ENCODE measurements at regions not wholly inside any gene's neighbourhood (a gene's known extent, or its start where the extent isn't known, plus 50 kb on each side); places are given as distances from the start of the nearest gene placed in this dataset.

GRCh38 chr5:2184563-2185540 is 302.1 kb upstream of the IRX4 start:
- no peaks in the 10 kb centered on the region for H3K79me2 ChIP-seq (ENCODE audit: control insufficient read depth, insufficient read depth, low read length, unreplicated experiment)
- no peak overlapping the region for H3K27ac ChIP-seq (ENCODE audit: low read depth, low read length)
- peaks cover 5% of the 10 kb centered on the region; the same call in 1 of the 2 replicates for H3K27me3 ChIP-seq (ENCODE audit: insufficient read depth, low read length)
- no peak overlapping the region for H2AFZ ChIP-seq (ENCODE audit: low read length, unreplicated experiment)
- H3K4me3 ChIP-seq (ENCODE audit: low read depth, low read length) = no peak overlapping the region
- no peaks in the 10 kb centered on the region for H3K36me3 ChIP-seq (ENCODE audit: insufficient read depth, low read length)
- no peaks in the 10 kb centered on the region for H3K4me1 ChIP-seq (ENCODE audit: control insufficient read depth, insufficient read depth, low read length, unreplicated experiment)

GRCh38 chr5:2184026-2184366 is 301.3 kb upstream of the IRX4 start:
- no peak overlapping the region for H3K4me3 ChIP-seq (ENCODE audit: low read depth, low read length)
- no peak overlapping the region for H2AFZ ChIP-seq (ENCODE audit: low read length, unreplicated experiment)
- H3K27me3 ChIP-seq (ENCODE audit: insufficient read depth, low read length) = peaks cover 5% of the 10 kb centered on the region; the same call in 1 of the 2 replicates
- H3K36me3 ChIP-seq (ENCODE audit: insufficient read depth, low read length) = no peaks in the 10 kb centered on the region
- H3K27ac ChIP-seq (ENCODE audit: low read depth, low read length) = no peak overlapping the region
- no peaks in the 10 kb centered on the region for H3K4me1 ChIP-seq (ENCODE audit: control insufficient read depth, insufficient read depth, low read length, unreplicated experiment)
- H3K79me2 ChIP-seq (ENCODE audit: control insufficient read depth, insufficient read depth, low read length, unreplicated experiment) = no peaks in the 10 kb centered on the region

GRCh38 chr5:2183154-2184025 is 300.7 kb upstream of the IRX4 start:
- Histone ChIP-seq H3K27me3 (ENCODE audit: insufficient read depth, low read length) (peaks cover 5% of the 10 kb centered on the region; the same call in 1 of the 2 replicates), H2AFZ (ENCODE audit: low read length, unreplicated experiment) (no peak overlapping the region), H3K4me3 (ENCODE audit: low read depth, low read length) (no peak overlapping the region), H3K4me1 (ENCODE audit: control insufficient read depth, insufficient read depth, low read length, unreplicated experiment) (no peaks in the 10 kb centered on the region), H3K79me2 (ENCODE audit: control insufficient read depth, insufficient read depth, low read length, unreplicated experiment) (no peaks in the 10 kb centered on the region), H3K36me3 (ENCODE audit: insufficient read depth, low read length) (no peaks in the 10 kb centered on the region), H3K27ac (ENCODE audit: low read depth, low read length) (no peak overlapping the region)

- H3K79me2 ChIP-seq (ENCODE audit: control insufficient read depth, insufficient read depth, low read length, unreplicated experiment) = no peaks in the 10 kb centered on the region
- peaks cover 5% of the 10 kb centered on the region; the same call in 1 of the 2 replicates for H3K27me3 ChIP-seq (ENCODE audit: insufficient read depth, low read length)
- H3K36me3 ChIP-seq (ENCODE audit: insufficient read depth, low read length) = no peaks in the 10 kb centered on the region
- no peak overlapping the region for H3K27ac ChIP-seq (ENCODE audit: low read depth, low read length)
- H3K4me3 ChIP-seq (ENCODE audit: low read depth, low read length) = no peak overlapping the region
- H3K4me1 ChIP-seq (ENCODE audit: control insufficient read depth, insufficient read depth, low read length, unreplicated experiment) = no peaks in the 10 kb centered on the region
- H2AFZ ChIP-seq (ENCODE audit: low read length, unreplicated experiment) = no peak overlapping the region
These were observed 299.3 kb upstream of the IRX4 start for GRCh38 chr5:2182020-2182419.

GRCh38 chr5:2181557-2181956 is 298.8 kb upstream of the IRX4 start:
- peaks cover 6% of the 10 kb centered on the region for H3K27me3 ChIP-seq (ENCODE audit: insufficient read depth, low read length)
- H3K79me2 ChIP-seq (ENCODE audit: control insufficient read depth, insufficient read depth, low read length, unreplicated experiment) = no peaks in the 10 kb centered on the region
- H3K36me3 ChIP-seq (ENCODE audit: insufficient read depth, low read length) = no peaks in the 10 kb centered on the region
- H2AFZ ChIP-seq (ENCODE audit: low read length, unreplicated experiment) = no peak overlapping the region
- H3K4me3 ChIP-seq (ENCODE audit: low read depth, low read length) = no peak overlapping the region
- no peak overlapping the region for H3K27ac ChIP-seq (ENCODE audit: low read depth, low read length)
- no peaks in the 10 kb centered on the region for H3K4me1 ChIP-seq (ENCODE audit: control insufficient read depth, insufficient read depth, low read length, unreplicated experiment)

GRCh38 chr5:2181149-2181548 is 298.4 kb upstream of the IRX4 start:
- Histone ChIP-seq H3K27ac (ENCODE audit: low read depth, low read length) (no peak overlapping the region), H3K27me3 (ENCODE audit: insufficient read depth, low read length) (peaks cover 9% of the 10 kb centered on the region), H2AFZ (ENCODE audit: low read length, unreplicated experiment) (no peak overlapping the region), H3K4me3 (ENCODE audit: low read depth, low read length) (no peak overlapping the region), H3K4me1 (ENCODE audit: control insufficient read depth, insufficient read depth, low read length, unreplicated experiment) (no peaks in the 10 kb centered on the region), H3K79me2 (ENCODE audit: control insufficient read depth, insufficient read depth, low read length, unreplicated experiment) (no peaks in the 10 kb centered on the region), H3K36me3 (ENCODE audit: insufficient read depth, low read length) (no peaks in the 10 kb centered on the region)

GRCh38 chr5:2180456-2180855 is 297.7 kb upstream of the IRX4 start:
- H3K4me3 ChIP-seq (ENCODE audit: low read depth, low read length) = no peak overlapping the region
- H3K27ac ChIP-seq (ENCODE audit: low read depth, low read length) = no peak overlapping the region
- H2AFZ ChIP-seq (ENCODE audit: low read length, unreplicated experiment) = no peak overlapping the region
- H3K27me3 ChIP-seq (ENCODE audit: insufficient read depth, low read length) = peaks cover 9% of the 10 kb centered on the region
- no peaks in the 10 kb centered on the region for H3K36me3 ChIP-seq (ENCODE audit: insufficient read depth, low read length)
- H3K4me1 ChIP-seq (ENCODE audit: control insufficient read depth, insufficient read depth, low read length, unreplicated experiment) = no peaks in the 10 kb centered on the region
- H3K79me2 ChIP-seq (ENCODE audit: control insufficient read depth, insufficient read depth, low read length, unreplicated experiment) = no peaks in the 10 kb centered on the region

GRCh38 chr5:2179861-2180260 is 297.1 kb upstream of the IRX4 start:
- no peaks in the 10 kb centered on the region for H3K36me3 ChIP-seq (ENCODE audit: insufficient read depth, low read length)
- no peak overlapping the region for H3K4me3 ChIP-seq (ENCODE audit: low read depth, low read length)
- no peaks in the 10 kb centered on the region for H3K79me2 ChIP-seq (ENCODE audit: control insufficient read depth, insufficient read depth, low read length, unreplicated experiment)
- no peaks in the 10 kb centered on the region for H3K4me1 ChIP-seq (ENCODE audit: control insufficient read depth, insufficient read depth, low read length, unreplicated experiment)
- H2AFZ ChIP-seq (ENCODE audit: low read length, unreplicated experiment) = no peak overlapping the region
- peaks cover 15% of the 10 kb centered on the region for H3K27me3 ChIP-seq (ENCODE audit: insufficient read depth, low read length)
- H3K27ac ChIP-seq (ENCODE audit: low read depth, low read length) = no peak overlapping the region

- H3K79me2 ChIP-seq (ENCODE audit: control insufficient read depth, insufficient read depth, low read length, unreplicated experiment) = no peaks in the 10 kb centered on the region
- H3K4me1 ChIP-seq (ENCODE audit: control insufficient read depth, insufficient read depth, low read length, unreplicated experiment) = no peaks in the 10 kb centered on the region
- no peak overlapping the region for H3K27ac ChIP-seq (ENCODE audit: low read depth, low read length)
- peaks cover 20% of the 10 kb centered on the region for H3K27me3 ChIP-seq (ENCODE audit: insufficient read depth, low read length)
- H3K4me3 ChIP-seq (ENCODE audit: low read depth, low read length) = no peak overlapping the region
- H2AFZ ChIP-seq (ENCODE audit: low read length, unreplicated experiment) = no peak overlapping the region
- no peaks in the 10 kb centered on the region for H3K36me3 ChIP-seq (ENCODE audit: insufficient read depth, low read length)
These were observed 295.8 kb upstream of the IRX4 start for GRCh38 chr5:2178528-2178927.

- H3K36me3 ChIP-seq (ENCODE audit: insufficient read depth, low read length) = no peaks in the 10 kb centered on the region
- H3K27me3 ChIP-seq (ENCODE audit: insufficient read depth, low read length) = peaks cover 25% of the 10 kb centered on the region
- H3K4me1 ChIP-seq (ENCODE audit: control insufficient read depth, insufficient read depth, low read length, unreplicated experiment) = no peaks in the 10 kb centered on the region
- no peak overlapping the region for H3K4me3 ChIP-seq (ENCODE audit: low read depth, low read length)
- no peaks in the 10 kb centered on the region for H3K79me2 ChIP-seq (ENCODE audit: control insufficient read depth, insufficient read depth, low read length, unreplicated experiment)
- no peak overlapping the region for H2AFZ ChIP-seq (ENCODE audit: low read length, unreplicated experiment)
- no peak overlapping the region for H3K27ac ChIP-seq (ENCODE audit: low read depth, low read length)
These were observed 295.3 kb upstream of the IRX4 start for GRCh38 chr5:2178071-2178477.
